SJSA1 (cell line): ENCODE measurements at regions not wholly inside any gene's neighbourhood (a gene's known extent, or its start where the extent isn't known, plus 50 kb on each side); places are given as distances from the start of the nearest gene placed in this dataset.

Source experiments
- DNase-seq, 2 experiments: peaks; one replicate each; pipeline ENCODE4 v3.0.0-alpha.2; 2015 to 2020; ENCODE audit warnings: low spot score in 2 of 2, low read depth in 1 of 2
- H3K27ac ChIP-seq: fragments of 250-450 bp; sonication (Bioruptor Pico); 2 replicates; pipeline ENCODE4 v1.5.1; 2020; ENCODE audit warnings: mild to moderate bottlenecking, moderate library complexity
- H3K27me3 ChIP-seq: fragments of 250-450 bp; sonication (Bioruptor Pico); replicated peaks from 2 replicates; pipeline ENCODE4 v1.5.1; 2020; ENCODE audit warnings: mild to moderate bottlenecking, moderate library complexity
- H3K36me3 ChIP-seq: fragments of 250-450 bp; sonication (Bioruptor Pico); 2 replicates; pipeline ENCODE4 v1.5.1; 2020; ENCODE audit warnings: mild to moderate bottlenecking
- H3K4me1 ChIP-seq: fragments of 250-450 bp; sonication (Bioruptor Pico); replicated peaks from 2 replicates; pipeline ENCODE4 v1.6.1; 2021; ENCODE audit warnings: mild to moderate bottlenecking
- H3K4me3 ChIP-seq: fragments of 250-450 bp; sonication (Bioruptor Pico); 2 replicates; pipeline ENCODE4 v1.5.1; 2020; ENCODE audit warnings: mild to moderate bottlenecking
- H3K9me3 ChIP-seq: fragments of 250-450 bp; sonication (Bioruptor Pico); replicated peaks from 2 replicates; pipeline ENCODE4 v1.5.1; 2020; ENCODE audit warnings: mild to moderate bottlenecking

DNA sequence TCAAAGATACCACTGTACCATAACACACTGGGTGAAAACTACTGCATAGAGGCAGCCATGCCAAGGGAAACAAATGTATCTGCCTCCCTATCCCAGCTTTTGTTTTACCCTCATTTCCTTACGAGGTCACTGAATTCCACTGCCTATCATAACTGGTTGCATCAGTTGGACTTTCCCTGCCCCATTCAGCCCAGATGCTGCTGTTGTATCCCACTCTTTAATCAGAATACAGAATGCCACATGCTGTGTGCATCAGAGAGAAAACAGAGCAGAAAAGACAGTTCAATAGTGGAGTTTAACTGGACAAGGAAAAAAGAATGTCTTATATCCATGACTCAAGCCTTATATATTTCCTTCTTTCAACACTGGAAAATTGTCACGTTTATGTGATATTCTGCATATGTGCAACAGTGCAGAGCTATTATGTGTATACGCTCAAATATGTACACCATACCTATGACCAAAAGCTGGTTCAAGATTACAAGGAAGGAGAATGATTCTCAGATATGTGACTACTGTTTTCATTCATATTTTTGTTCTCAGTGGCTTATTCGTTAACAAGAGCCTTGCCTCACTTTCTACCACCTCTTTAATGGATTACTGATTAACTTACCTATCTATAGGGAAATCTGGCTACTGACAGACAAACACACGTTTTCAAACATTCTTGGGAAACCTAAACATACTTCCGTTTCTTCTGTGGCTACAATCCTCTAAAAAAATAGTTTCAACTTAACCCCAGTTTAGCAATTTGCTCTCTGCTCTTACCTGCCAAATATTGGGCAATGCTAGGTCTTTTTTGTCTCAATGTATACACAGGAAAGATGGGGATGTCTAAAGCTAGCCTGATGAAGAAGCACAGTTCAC lies 378.9 kb downstream of the SMARCA1 start:
- DNase-seq: no peak
- no peaks in the 10 kb centered on the region for H3K36me3 ChIP-seq
- H3K27ac ChIP-seq: no peak overlapping the region
- H3K27me3 ChIP-seq: no peaks in the 10 kb centered on the region
- no peak overlapping the region for H3K4me3 ChIP-seq
- no peaks in the 10 kb centered on the region for H3K9me3 ChIP-seq
- H3K4me1 ChIP-seq: no peaks in the 10 kb centered on the region

- Histone ChIP-seq H3K36me3 (no peaks in the 10 kb centered on the region), H3K4me1 (no peaks in the 10 kb centered on the region), H3K4me3 (no peak overlapping the region), H3K27ac (no peak overlapping the region), H3K27me3 (no peaks in the 10 kb centered on the region), H3K9me3 (no peaks in the 10 kb centered on the region)
- DNase-seq: no peak
These were observed 383.3 kb downstream of the SMARCA1 start for GRCh38 chrX:129139837-129140598.

DNA sequence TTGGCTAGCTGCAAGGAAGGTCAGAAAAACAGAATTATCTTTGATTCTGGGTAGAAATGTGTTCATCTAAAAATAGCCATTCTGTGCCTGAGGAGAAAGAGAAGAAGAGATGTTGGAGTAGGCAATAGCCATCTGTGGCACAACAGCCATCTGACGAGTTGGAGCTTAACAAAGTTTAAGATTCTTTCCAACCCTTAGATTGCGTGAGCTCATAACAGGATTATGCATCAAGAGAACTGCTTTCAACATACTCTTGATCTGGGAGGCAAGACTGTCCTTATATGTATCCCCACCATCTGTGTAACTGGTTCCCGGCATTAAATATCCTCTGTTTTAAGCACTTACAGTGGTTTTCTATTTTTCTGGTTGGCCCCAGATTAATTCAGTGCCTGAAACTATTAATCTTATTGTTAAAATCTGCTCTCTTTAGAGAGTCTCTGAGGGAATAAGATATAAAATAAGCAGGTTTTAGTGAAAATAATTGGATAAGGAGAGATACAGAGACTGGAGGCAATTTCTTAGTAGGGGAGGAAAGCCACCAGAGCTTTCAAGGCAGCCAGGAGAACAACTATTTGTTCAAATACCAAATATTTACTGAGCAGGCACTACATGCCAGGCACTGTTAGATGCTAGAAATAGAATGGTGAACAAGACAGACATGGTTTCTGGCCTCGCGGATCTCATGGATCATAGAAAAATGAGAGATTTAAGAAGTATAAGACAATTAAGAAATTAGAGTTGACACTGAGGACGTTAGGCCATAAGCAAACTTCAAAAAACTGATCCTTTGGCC lies 398.0 kb downstream of the SMARCA1 start:
- H3K27ac ChIP-seq: no peak overlapping the region
- no peaks in the 10 kb centered on the region for H3K9me3 ChIP-seq
- H3K4me1 ChIP-seq: no peaks in the 10 kb centered on the region
- no peaks in the 10 kb centered on the region for H3K27me3 ChIP-seq
- H3K36me3 ChIP-seq: no peaks in the 10 kb centered on the region
- no peak overlapping the region for H3K4me3 ChIP-seq
- no peak for DNase-seq

DNA sequence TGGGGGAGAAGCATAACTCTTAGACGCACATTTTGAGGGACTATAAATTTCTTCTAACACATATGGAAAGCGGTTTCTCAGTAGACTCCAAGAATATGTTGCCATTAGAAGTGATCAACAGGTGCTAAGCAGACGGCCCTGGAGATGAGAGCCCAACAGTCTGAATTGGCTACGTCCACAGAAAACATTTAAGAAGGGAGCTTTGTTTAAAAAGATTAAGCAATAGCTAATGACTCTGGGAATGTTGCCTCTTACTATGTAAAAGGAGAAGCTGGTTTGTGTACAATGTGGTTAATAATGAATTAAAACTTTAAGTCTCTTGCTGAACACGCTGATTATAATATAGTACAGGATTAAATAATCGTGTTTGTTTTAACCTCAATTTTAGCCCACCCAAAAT lies 399.5 kb downstream of the SMARCA1 start:
- H3K36me3 ChIP-seq: no peaks in the 10 kb centered on the region
- H3K4me3 ChIP-seq: no peak overlapping the region
- H3K27ac ChIP-seq: no peak overlapping the region
- no peaks in the 10 kb centered on the region for H3K4me1 ChIP-seq
- H3K9me3 ChIP-seq: no peaks in the 10 kb centered on the region
- DNase-seq: no peak
- H3K27me3 ChIP-seq: no peaks in the 10 kb centered on the region

- no peaks in the 10 kb centered on the region for H3K36me3 ChIP-seq
- H3K4me1 ChIP-seq: no peaks in the 10 kb centered on the region
- no peak overlapping the region for H3K27ac ChIP-seq
- no peaks in the 10 kb centered on the region for H3K27me3 ChIP-seq
- DNase-seq: no peak
- H3K9me3 ChIP-seq: no peaks in the 10 kb centered on the region
- H3K4me3 ChIP-seq: no peak overlapping the region
These were observed 406.4 kb downstream of the SMARCA1 start for GRCh38 chrX:129116676-129117470.

DNA sequence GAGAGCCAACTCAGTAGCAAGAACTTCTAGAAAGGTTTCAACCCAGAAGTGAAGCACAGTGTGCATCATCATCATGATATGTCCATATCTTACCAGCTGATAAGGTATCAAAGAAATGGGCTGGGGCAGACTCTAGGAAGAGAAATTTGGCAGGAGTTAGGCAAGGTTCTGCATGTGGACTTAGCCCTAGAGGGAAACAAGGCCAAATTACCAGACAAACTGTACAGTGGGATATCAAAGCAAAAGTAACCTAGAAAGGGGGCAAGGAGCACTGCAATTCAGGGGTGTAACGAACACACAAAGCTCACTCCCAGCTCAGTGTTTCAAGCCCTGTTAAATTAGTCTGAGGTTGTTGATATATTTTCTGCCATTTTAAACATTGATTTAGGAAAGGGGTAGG lies 407.4 kb downstream of the SMARCA1 start:
- Histone ChIP-seq H3K36me3 (no peaks in the 10 kb centered on the region), H3K9me3 (no peaks in the 10 kb centered on the region), H3K4me3 (no peak overlapping the region), H3K27ac (no peak overlapping the region), H3K27me3 (no peaks in the 10 kb centered on the region), H3K4me1 (no peaks in the 10 kb centered on the region)
- no peak for DNase-seq

DNA sequence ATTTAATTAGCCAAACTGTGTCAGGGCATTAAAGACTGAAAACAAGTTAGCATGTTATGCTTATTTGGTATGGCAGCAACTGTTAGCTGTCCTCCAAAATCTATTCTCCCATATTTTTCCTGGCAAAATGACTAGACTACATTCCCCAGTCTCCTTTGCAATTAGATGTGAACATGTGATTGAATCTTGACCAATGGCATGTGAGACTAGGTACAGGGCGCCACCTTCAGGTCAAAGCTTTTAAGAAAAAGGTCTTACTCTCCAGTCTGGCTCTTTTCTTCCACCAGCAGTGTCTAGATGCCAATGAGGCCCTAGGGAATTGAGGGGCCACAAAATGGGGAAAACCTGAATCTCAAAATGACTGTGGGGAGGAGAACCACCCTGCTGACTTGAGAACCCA lies 408.2 kb downstream of the SMARCA1 start:
- Histone ChIP-seq H3K27ac (no peak overlapping the region), H3K9me3 (no peaks in the 10 kb centered on the region), H3K36me3 (no peaks in the 10 kb centered on the region), H3K4me1 (no peaks in the 10 kb centered on the region), H3K27me3 (no peaks in the 10 kb centered on the region), H3K4me3 (no peak overlapping the region)
- peak; percentile 9 to 32 for DNase-seq

GRCh38 chrX:129111081-129111798 lies 412.1 kb downstream of the SMARCA1 start:
- no peak for DNase-seq
- Histone ChIP-seq H3K27me3 (no peaks in the 10 kb centered on the region), H3K9me3 (no peaks in the 10 kb centered on the region), H3K4me1 (no peaks in the 10 kb centered on the region), H3K27ac (no peak overlapping the region), H3K36me3 (no peaks in the 10 kb centered on the region), H3K4me3 (no peak overlapping the region)

- no peaks in the 10 kb centered on the region for H3K27me3 ChIP-seq
- no peak overlapping the region for H3K4me3 ChIP-seq
- no peaks in the 10 kb centered on the region for H3K9me3 ChIP-seq
- DNase-seq: no peak
- H3K27ac ChIP-seq: no peak overlapping the region
- no peaks in the 10 kb centered on the region for H3K36me3 ChIP-seq
- H3K4me1 ChIP-seq: no peaks in the 10 kb centered on the region
These were observed 414.4 kb downstream of the SMARCA1 start for GRCh38 chrX:129108936-129109335.

- Histone ChIP-seq H3K9me3 (no peaks in the 10 kb centered on the region), H3K36me3 (no peaks in the 10 kb centered on the region), H3K4me3 (no peak overlapping the region), H3K27ac (no peak overlapping the region), H3K4me1 (no peaks in the 10 kb centered on the region), H3K27me3 (no peaks in the 10 kb centered on the region)
- DNase-seq: no peak
These were observed 424.1 kb downstream of the SMARCA1 start for GRCh38 chrX:129099207-129099606.

- DNase-seq: no peak
- no peaks in the 10 kb centered on the region for H3K36me3 ChIP-seq
- H3K27ac ChIP-seq: no peak overlapping the region
- H3K27me3 ChIP-seq: no peaks in the 10 kb centered on the region
- no peaks in the 10 kb centered on the region for H3K4me1 ChIP-seq
- H3K9me3 ChIP-seq: no peaks in the 10 kb centered on the region
- H3K4me3 ChIP-seq: no peak overlapping the region
These were observed 425.6 kb downstream of the SMARCA1 start for GRCh38 chrX:129097668-129098067.

- Histone ChIP-seq H3K27ac (no peak overlapping the region), H3K4me1 (no peaks in the 10 kb centered on the region), H3K36me3 (no peaks in the 10 kb centered on the region), H3K9me3 (no peaks in the 10 kb centered on the region), H3K4me3 (no peak overlapping the region), H3K27me3 (no peaks in the 10 kb centered on the region)
- no peak for DNase-seq
These were observed 429.6 kb downstream of the SMARCA1 start for GRCh38 chrX:129093706-129094105.

DNA sequence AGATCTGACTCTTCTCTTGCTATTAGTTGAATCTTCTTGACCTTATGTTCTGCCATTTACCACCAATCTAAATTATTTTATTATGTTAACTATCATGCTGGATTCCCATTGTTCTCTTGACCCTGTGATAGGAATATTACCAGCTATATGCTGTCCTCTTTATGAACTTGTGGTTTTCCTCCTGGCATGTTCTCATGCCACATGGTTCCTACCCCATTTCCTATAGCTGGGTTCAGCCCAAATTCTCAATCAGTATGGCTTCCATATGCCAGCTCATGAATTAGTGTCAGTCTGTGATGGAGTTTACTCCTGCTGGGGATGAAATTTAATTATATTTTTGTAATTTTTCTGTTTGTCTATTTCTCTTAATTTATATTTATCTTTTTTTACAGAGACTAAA lies 430.5 kb downstream of the SMARCA1 start:
- no peak for DNase-seq
- Histone ChIP-seq H3K27ac (no peak overlapping the region), H3K27me3 (no peaks in the 10 kb centered on the region), H3K36me3 (no peaks in the 10 kb centered on the region), H3K4me1 (no peaks in the 10 kb centered on the region), H3K9me3 (no peaks in the 10 kb centered on the region), H3K4me3 (no peak overlapping the region)
